ENCODE measurements at regions not wholly inside any gene's neighbourhood (a gene's known extent, or its start where the extent isn't known, plus 50 kb on each side); places are given as distances from the start of the nearest gene placed in this dataset.

- no peaks in the 10 kb centered on the region; the same call in 1 of the 2 replicates for H3K9me3 ChIP-seq (ENCODE audit: control insufficient read depth, insufficient read depth, low read depth, low read length)
- H3K27me3 ChIP-seq (ENCODE audit: control insufficient read depth, insufficient read depth, low read length): no peaks in the 10 kb centered on the region
- H3K4me3 ChIP-seq (ENCODE audit: low read depth in 2 of 2, low read length in 2 of 2): no peak overlapping the region
- in situ Hi-C loops (cut with HindIII; ENCODE audit: low pct_unique_long_range_greater_than_20kb, low sequenced_read_pairs): no loop called here
- no peaks in the 10 kb centered on the region for H3K36me3 ChIP-seq (ENCODE audit: control insufficient read depth, insufficient read depth, low read length)
- no peaks in the 10 kb centered on the region for H3K4me1 ChIP-seq (ENCODE audit: control insufficient read depth, insufficient read depth, low read length)
- ChIA-PET CTCF (no interaction called here), POLR2A (no interaction called here)
- DNase-seq (ENCODE audit: low read depth, low spot score) (no peak), ATAC-seq (no peak)
- H3K27ac ChIP-seq (ENCODE audit: low read length): no peak overlapping the region
- BruUV-seq (replicated peaks): no TSS peak
- intact Hi-C loops (cut with micrococcal nuclease; ENCODE audit: unreplicated experiment): no loop called here
- TF ChIP-seq REST (IDR thresholded peaks at IDR 0.05; ENCODE audit: insufficient read depth in 1 of 2, low read depth in 2 of 2, low read length in 1 of 2) (no peak), CTCF (IDR thresholded peaks at IDR 0.05) (no peak), SIN3A (IDR thresholded peaks at IDR 0.05; ENCODE audit: borderline replicate concordance, insufficient read depth, low read depth, low read length) (no peak), POLR2AphosphoS5 (IDR thresholded peaks at IDR 0.05; ENCODE audit: low read depth, low read length) (no peak), TCF7L2 (IDR thresholded peaks at IDR 0.05; ENCODE audit: low read depth, low read length) (no peak)
These were observed 1237.3 kb downstream of the XPNPEP1 start for GRCh38 chr10:108685863-108686531.

GRCh38 chr10:108684431-108684830, 1238.9 kb downstream of the XPNPEP1 start:
- DNase-seq (ENCODE audit: low read depth, low spot score) (no peak), ATAC-seq (no peak)
- CTCF ChIA-PET: no interaction called here
- Histone ChIP-seq H3K27ac (ENCODE audit: low read length) (no peak overlapping the region), H3K4me3 (ENCODE audit: low read depth in 2 of 2, low read length in 2 of 2) (no peak overlapping the region), H3K27me3 (ENCODE audit: control insufficient read depth, insufficient read depth, low read length) (no peaks in the 10 kb centered on the region), H3K4me1 (ENCODE audit: control insufficient read depth, insufficient read depth, low read length) (no peaks in the 10 kb centered on the region), H3K9me3 (ENCODE audit: control insufficient read depth, insufficient read depth, low read depth, low read length) (no peaks in the 10 kb centered on the region; the same call in 1 of the 2 replicates), H3K36me3 (ENCODE audit: control insufficient read depth, insufficient read depth, low read length) (no peaks in the 10 kb centered on the region)
- POLR2A ChIA-PET: no interaction called here
- in situ Hi-C loops (cut with HindIII; ENCODE audit: low pct_unique_long_range_greater_than_20kb, low sequenced_read_pairs): no loop called here
- TF ChIP-seq TCF7L2 (IDR thresholded peaks at IDR 0.05; ENCODE audit: low read depth, low read length) (no peak), REST (IDR thresholded peaks at IDR 0.05; ENCODE audit: insufficient read depth in 1 of 2, low read depth in 2 of 2, low read length in 1 of 2) (no peak), CTCF (IDR thresholded peaks at IDR 0.05) (no peak), POLR2AphosphoS5 (IDR thresholded peaks at IDR 0.05; ENCODE audit: low read depth, low read length) (no peak), SIN3A (IDR thresholded peaks at IDR 0.05; ENCODE audit: borderline replicate concordance, insufficient read depth, low read depth, low read length) (no peak)
- intact Hi-C loops (cut with micrococcal nuclease; ENCODE audit: unreplicated experiment): no loop called here
- no TSS peak for BruUV-seq (replicated peaks)

Data from Panc1 (cell line).